Astrocyte (in vitro differentiated cells and primary cell): ENCODE measurements at regions not wholly inside any gene's neighbourhood (a gene's known extent, or its start where the extent isn't known, plus 50 kb on each side); places are given as distances from the start of the nearest gene placed in this dataset.
A peak's percentile ranks its signal among the peaks of the same experiment; 100 is the strongest.

Experiments
- DNase-seq: peaks from one replicate; pipeline ENCODE4 v3.0.0-alpha.2; 2010; ENCODE audit warnings: low read depth
- FAIRE-seq: peaks from 2 replicates; lab custom pipeline; 2011; peaks lifted over from hg19 to GRCh38; lab: Jason Lieb, UNC
- H2AFZ ChIP-seq: 2 replicates; pipeline ENCODE4 v1.6.0; 2012; ENCODE audit warnings: low read depth, low read length, inconsistent platforms
- H3K27ac ChIP-seq: 2 replicates; pipeline ENCODE4 v1.5.1; 2011; ENCODE audit warnings: low read depth, low read length, inconsistent platforms
- H3K27me3 ChIP-seq: 2 replicates; pipeline ENCODE4 v1.6.0; 2011; ENCODE audit warnings: low read length, inconsistent platforms; ENCODE audit not compliant: insufficient read depth
- H3K36me3 ChIP-seq: 2 replicates; pipeline ENCODE4 v1.5.1; 2011; ENCODE audit warnings: low read length, inconsistent platforms; ENCODE audit not compliant: insufficient read depth
- H3K4me1 ChIP-seq: 2 replicates; pipeline ENCODE4 v1.5.1; 2011; ENCODE audit warnings: low read length, inconsistent platforms; ENCODE audit not compliant: insufficient read depth
- H3K4me2 ChIP-seq: 2 replicates; pipeline ENCODE4 v1.6.0; 2012; ENCODE audit warnings: low read length, inconsistent platforms
- H3K4me3 ChIP-seq: 2 replicates; pipeline ENCODE4 v1.5.1; 2011; ENCODE audit warnings: low read depth, mild to moderate bottlenecking, low read length, inconsistent platforms; ENCODE audit not compliant: insufficient read depth
- H3K79me2 ChIP-seq: 2 replicates; pipeline ENCODE4 v1.6.0; 2012; ENCODE audit warnings: mild to moderate bottlenecking, low read length, inconsistent platforms; ENCODE audit not compliant: insufficient read depth
- H3K9ac ChIP-seq: 2 replicates; pipeline ENCODE4 v1.6.0; 2012; ENCODE audit warnings: mild to moderate bottlenecking, low read length, inconsistent platforms
- H3K9me3 ChIP-seq: 2 replicates; pipeline ENCODE4 v1.5.1; 2012; ENCODE audit warnings: low read depth, mild to moderate bottlenecking, low read length, inconsistent platforms; ENCODE audit not compliant: insufficient read depth
- H4K20me1 ChIP-seq: 2 replicates; pipeline ENCODE4 v1.6.0; 2012; ENCODE audit warnings: low read length, inconsistent platforms; ENCODE audit not compliant: insufficient read depth
- H3K27ac Mint-ChIP-seq: one replicate; pipeline ENCODE4 v1.8.0; 2021; ENCODE audit warnings: mild to moderate bottlenecking, mixed read lengths; ENCODE audit not compliant: unreplicated experiment
- H3K27me3 Mint-ChIP-seq: one replicate; pipeline ENCODE4 v1.8.0; 2021; ENCODE audit warnings: low read depth, mixed read lengths; ENCODE audit not compliant: unreplicated experiment
- H3K36me3 Mint-ChIP-seq: one replicate; pipeline ENCODE4 v1.8.0; 2021; ENCODE audit warnings: low read depth, mixed read lengths; ENCODE audit not compliant: unreplicated experiment
- H3K4me1 Mint-ChIP-seq: one replicate; pipeline ENCODE4 v1.8.0; 2021; ENCODE audit warnings: low read depth, mixed read lengths; ENCODE audit not compliant: unreplicated experiment
- H3K4me3 Mint-ChIP-seq: one replicate; pipeline ENCODE4 v1.8.0; 2021; ENCODE audit warnings: mild to moderate bottlenecking, moderate library complexity, mixed read lengths; ENCODE audit not compliant: unreplicated experiment
- H3K9me3 Mint-ChIP-seq: one replicate; pipeline ENCODE4 v1.8.0; 2021; ENCODE audit warnings: mild to moderate bottlenecking, mixed read lengths; ENCODE audit not compliant: unreplicated experiment
- EZH2 ChIP-seq: IDR thresholded peaks from 2 replicates; pipeline ENCODE4 v1.6.1; 2012; ENCODE audit warnings: mild to moderate bottlenecking, low read length, inconsistent platforms; ENCODE audit not compliant: insufficient read depth
- TF ChIP-seq, protein P1 (sequence below): IDR thresholded peaks from 2 replicates; pipeline ENCODE4 v1.5.1; 2011; ENCODE audit warnings: low read depth, mild to moderate bottlenecking, inconsistent platforms, low read length, moderate library complexity; ENCODE audit not compliant: insufficient read depth

GRCh38 chr1:119268879-119269278, 99.7 kb upstream of the HAO2 start:
- H2AFZ ChIP-seq, result no peak overlapping the region
- TF ChIP-seq EZH2, result no peak
- TF ChIP-seq, protein P1, sequence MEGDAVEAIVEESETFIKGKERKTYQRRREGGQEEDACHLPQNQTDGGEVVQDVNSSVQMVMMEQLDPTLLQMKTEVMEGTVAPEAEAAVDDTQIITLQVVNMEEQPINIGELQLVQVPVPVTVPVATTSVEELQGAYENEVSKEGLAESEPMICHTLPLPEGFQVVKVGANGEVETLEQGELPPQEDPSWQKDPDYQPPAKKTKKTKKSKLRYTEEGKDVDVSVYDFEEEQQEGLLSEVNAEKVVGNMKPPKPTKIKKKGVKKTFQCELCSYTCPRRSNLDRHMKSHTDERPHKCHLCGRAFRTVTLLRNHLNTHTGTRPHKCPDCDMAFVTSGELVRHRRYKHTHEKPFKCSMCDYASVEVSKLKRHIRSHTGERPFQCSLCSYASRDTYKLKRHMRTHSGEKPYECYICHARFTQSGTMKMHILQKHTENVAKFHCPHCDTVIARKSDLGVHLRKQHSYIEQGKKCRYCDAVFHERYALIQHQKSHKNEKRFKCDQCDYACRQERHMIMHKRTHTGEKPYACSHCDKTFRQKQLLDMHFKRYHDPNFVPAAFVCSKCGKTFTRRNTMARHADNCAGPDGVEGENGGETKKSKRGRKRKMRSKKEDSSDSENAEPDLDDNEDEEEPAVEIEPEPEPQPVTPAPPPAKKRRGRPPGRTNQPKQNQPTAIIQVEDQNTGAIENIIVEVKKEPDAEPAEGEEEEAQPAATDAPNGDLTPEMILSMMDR, result no peak
- peaks cover 2% of the 10 kb centered on the region for H3K27me3 Mint-ChIP-seq
- H3K4me3 Mint-ChIP-seq, result no peak overlapping the region
- H3K36me3 ChIP-seq, result no peaks in the 10 kb centered on the region
- FAIRE-seq (peak; percentile 89), DNase-seq (no peak)
- H3K27me3 ChIP-seq, result peaks cover 6% of the 10 kb centered on the region
- H3K9ac ChIP-seq, result no peak overlapping the region
- H3K4me3 ChIP-seq, result no peak overlapping the region
- no peaks in the 10 kb centered on the region for H3K9me3 ChIP-seq
- H3K27ac Mint-ChIP-seq, result no peak overlapping the region
- no peaks in the 10 kb centered on the region for H4K20me1 ChIP-seq
- H3K9me3 Mint-ChIP-seq, result no peaks in the 10 kb centered on the region
- no peak overlapping the region for H3K4me2 ChIP-seq
- no peaks in the 10 kb centered on the region for H3K79me2 ChIP-seq
- H3K36me3 Mint-ChIP-seq, result no peaks in the 10 kb centered on the region
- no peaks in the 10 kb centered on the region for H3K4me1 ChIP-seq
- no peaks in the 10 kb centered on the region for H3K4me1 Mint-ChIP-seq
- no peak overlapping the region for H3K27ac ChIP-seq

- Histone ChIP-seq H3K4me3 (no peak overlapping the region), H3K36me3 (no peaks in the 10 kb centered on the region), H3K79me2 (no peaks in the 10 kb centered on the region), H3K9me3 (no peaks in the 10 kb centered on the region), H3K27ac (no peak overlapping the region), H3K4me1 (peaks cover 15% of the 10 kb centered on the region), H3K9ac (no peak overlapping the region), H3K27me3 (peaks cover 9% of the 10 kb centered on the region), H3K4me2 (no peak overlapping the region), H2AFZ (no peak overlapping the region), H4K20me1 (no peaks in the 10 kb centered on the region)
- FAIRE-seq (peak; percentile 70), DNase-seq (peak; percentile 26)
- peaks cover 7% of the 10 kb centered on the region for H3K27me3 Mint-ChIP-seq
- no peaks in the 10 kb centered on the region for H3K9me3 Mint-ChIP-seq
- TF ChIP-seq, protein P1, result peak; percentile 99
- no peak for TF ChIP-seq EZH2
- H3K36me3 Mint-ChIP-seq, result no peaks in the 10 kb centered on the region
- no peak overlapping the region for H3K4me3 Mint-ChIP-seq
- H3K27ac Mint-ChIP-seq, result no peak overlapping the region
- H3K4me1 Mint-ChIP-seq, result peaks cover 22% of the 10 kb centered on the region
These were observed 93.1 kb upstream of the HAO2 start for GRCh38 chr1:119275145-119276134.

DNA sequence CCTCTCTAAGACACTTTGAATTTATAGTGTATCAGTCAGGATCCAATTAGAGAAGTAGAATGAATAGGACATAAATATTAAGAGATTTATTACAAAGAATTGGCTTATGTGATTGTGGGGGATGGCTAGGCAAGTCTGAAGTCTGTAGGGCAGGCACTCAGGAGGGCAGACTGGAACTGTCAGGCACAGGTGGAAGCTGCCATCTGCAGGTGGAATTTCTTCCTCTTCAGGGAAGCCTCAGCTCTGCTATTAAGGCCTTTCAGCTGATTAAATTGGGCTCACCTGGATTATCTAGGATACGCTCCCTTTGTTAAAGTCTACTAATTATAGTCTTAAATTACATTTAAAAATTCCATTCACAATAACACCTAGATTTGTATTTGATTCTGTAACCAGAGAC, 92.0 kb upstream of the HAO2 start:
- H4K20me1 ChIP-seq, result no peaks in the 10 kb centered on the region
- H3K9ac ChIP-seq, result no peak overlapping the region
- peaks cover 17% of the 10 kb centered on the region for H3K4me1 ChIP-seq
- Mint-ChIP-seq H3K27ac (no peak overlapping the region), H3K4me3 (no peak overlapping the region), H3K27me3 (peaks cover 7% of the 10 kb centered on the region), H3K9me3 (no peaks in the 10 kb centered on the region), H3K4me1 (peaks cover 26% of the 10 kb centered on the region), H3K36me3 (no peaks in the 10 kb centered on the region)
- no peaks in the 10 kb centered on the region for H3K9me3 ChIP-seq
- no peak overlapping the region for H2AFZ ChIP-seq
- H3K27ac ChIP-seq, result no peak overlapping the region
- no peak overlapping the region for H3K4me2 ChIP-seq
- peaks cover 9% of the 10 kb centered on the region for H3K27me3 ChIP-seq
- FAIRE-seq (no peak), DNase-seq (no peak)
- H3K79me2 ChIP-seq, result no peaks in the 10 kb centered on the region
- TF ChIP-seq, protein P1, result no peak
- no peaks in the 10 kb centered on the region for H3K36me3 ChIP-seq
- no peak overlapping the region for H3K4me3 ChIP-seq
